NCI-H1417 (cell line): ENCODE measurements at regions not wholly inside any gene's neighbourhood (a gene's known extent, or its start where the extent isn't known, plus 50 kb on each side); places are given as distances from the start of the nearest gene placed in this dataset.
A peak's percentile ranks its signal among the peaks of the same experiment; 100 is the strongest.

Experiments
- DNase-seq, 3 experiments: peaks; one replicate each; lab custom pipeline; 2025; lab: John Stamatoyannopoulos, UW

- no peak for DNase-seq
Observed at GRCh38 chr1:80799457-80799856, 1001.3 kb upstream of the ADGRL2 start.

- DNase-seq = no peak
Observed at GRCh38 chr1:80779275-80779674, 1021.5 kb upstream of the ADGRL2 start.

- no peak for DNase-seq
Observed at GRCh38 chr1:80778094-80778840, 1022.5 kb upstream of the ADGRL2 start.

GRCh38 chr1:80776266-80776665 is 1024.5 kb upstream of the ADGRL2 start:
- DNase-seq = peak in 1 of 3 experiments; percentile 3

GRCh38 chr1:80769208-80769750 is 1031.5 kb upstream of the ADGRL2 start:
- peak in 2 of 3 experiments; percentile 2 to 19 for DNase-seq

GRCh38 chr1:80767711-80768110 is 1033.0 kb upstream of the ADGRL2 start:
- DNase-seq = no peak

GRCh38 chr1:80759354-80759753 is 1041.4 kb upstream of the ADGRL2 start:
- DNase-seq = no peak

- no peak for DNase-seq
Observed at GRCh38 chr1:80755944-80756343, 1044.8 kb upstream of the ADGRL2 start.

- no peak for DNase-seq
Observed at GRCh38 chr1:80751204-80751603, 1049.5 kb upstream of the ADGRL2 start.

GRCh38 chr1:80731241-80731894 is 1069.4 kb upstream of the ADGRL2 start:
- no peak for DNase-seq

GRCh38 chr1:80722611-80723010 is 1078.1 kb upstream of the ADGRL2 start:
- DNase-seq = no peak

GRCh38 chr1:80706526-80706925 is 1094.2 kb upstream of the ADGRL2 start:
- peak in 1 of 3 experiments; percentile 53 for DNase-seq

- no peak for DNase-seq
Observed at GRCh38 chr1:80678438-80678837, 1122.3 kb upstream of the ADGRL2 start.

- no peak for DNase-seq
Observed at GRCh38 chr1:80675454-80675853, 1125.3 kb upstream of the ADGRL2 start.

GRCh38 chr1:80673935-80674597 is 1126.7 kb upstream of the ADGRL2 start:
- no peak for DNase-seq

- no peak for DNase-seq
Observed at GRCh38 chr1:80668372-80668771, 1132.4 kb upstream of the ADGRL2 start.

GRCh38 chr1:80666073-80666472 is 1134.7 kb upstream of the ADGRL2 start:
- DNase-seq = no peak

- no peak for DNase-seq
Observed at GRCh38 chr1:80659161-80659560, 1141.6 kb upstream of the ADGRL2 start.

- DNase-seq = no peak
Observed at GRCh38 chr1:80657707-80658106, 1143.0 kb upstream of the ADGRL2 start.

GRCh38 chr1:80657044-80657643 is 1143.6 kb upstream of the ADGRL2 start:
- DNase-seq = no peak

- no peak for DNase-seq
Observed at GRCh38 chr1:80656641-80657040, 1144.1 kb upstream of the ADGRL2 start.

GRCh38 chr1:80656014-80656636 is 1144.6 kb upstream of the ADGRL2 start:
- DNase-seq = peak in 1 of 3 experiments; percentile 25
